T-helper 1 cell treated with Interleukin-12 subunit alpha and Interleukin-12 subunit beta and Interleukin-4 antibody, amounts not matched to agents 30 μg/mL and 1 μg/mL, for 36 hours (primary cell): ENCODE measurements at regions not wholly inside any gene's neighbourhood (a gene's known extent, or its start where the extent isn't known, plus 50 kb on each side); places are given as distances from the start of the nearest gene placed in this dataset.

Experiments used
- H3K27ac Mint-ChIP-seq: one replicate; pipeline ENCODE4 v1.8.0; 2021; ENCODE audit warnings: mild to moderate bottlenecking, mixed read lengths
- H3K27me3 Mint-ChIP-seq: one replicate; pipeline ENCODE4 v1.8.0; 2021; ENCODE audit warnings: low read depth, mixed read lengths
- H3K36me3 Mint-ChIP-seq: one replicate; pipeline ENCODE4 v1.8.0; 2021; ENCODE audit warnings: low read depth, mixed read lengths
- H3K4me1 Mint-ChIP-seq: one replicate; pipeline ENCODE4 v1.8.0; 2021; ENCODE audit warnings: low read depth, mixed read lengths
- H3K4me3 Mint-ChIP-seq: one replicate; pipeline ENCODE4 v1.8.0; 2021; ENCODE audit warnings: mild to moderate bottlenecking, moderate library complexity, mixed read lengths
- H3K9me3 Mint-ChIP-seq: one replicate; pipeline ENCODE4 v1.8.0; 2021; ENCODE audit warnings: mixed read lengths

DNA sequence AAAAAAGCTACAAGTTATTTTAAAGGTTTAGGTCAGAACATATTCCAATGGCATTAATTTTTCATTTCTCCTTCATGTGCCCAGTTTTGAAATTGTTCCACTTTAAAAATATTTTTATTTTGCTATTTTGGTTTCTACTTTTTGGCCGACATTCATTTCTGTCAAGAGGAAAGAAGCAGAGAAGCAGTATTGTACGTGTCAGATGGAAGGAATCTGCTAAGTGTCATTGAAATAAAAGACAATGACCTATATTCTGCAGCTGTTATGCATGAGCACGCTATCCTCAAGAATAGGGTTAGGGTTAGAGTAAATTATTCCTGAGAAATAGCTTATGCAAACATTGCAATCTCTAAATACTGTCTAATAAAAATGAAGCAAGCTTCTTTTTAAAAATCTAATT, 941.7 kb downstream of the TUSC7 start:
- Mint-ChIP-seq H3K9me3 (no peaks in the 10 kb centered on the region), H3K27ac (no peak overlapping the region), H3K27me3 (no peaks in the 10 kb centered on the region), H3K4me3 (no peak overlapping the region), H3K4me1 (no peaks in the 10 kb centered on the region), H3K36me3 (no peaks in the 10 kb centered on the region)

DNA sequence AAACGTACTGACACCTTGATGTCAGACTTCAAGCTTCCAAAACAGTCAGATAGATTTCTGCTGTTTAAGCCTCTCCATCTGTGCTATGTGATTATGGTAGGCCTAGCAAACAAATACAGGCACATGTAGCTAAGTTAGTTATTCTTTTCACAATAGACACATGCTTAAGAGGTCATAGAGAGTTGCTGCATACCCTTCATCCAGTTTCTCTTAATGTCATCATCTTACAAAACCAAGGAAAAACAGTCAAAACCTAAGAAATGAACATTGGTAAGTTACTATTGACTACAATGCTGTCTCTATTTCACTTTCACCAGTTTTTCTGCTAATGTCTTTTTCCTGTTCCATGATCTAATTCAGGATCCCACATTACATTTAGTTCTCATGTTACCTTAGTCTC, 946.8 kb downstream of the TUSC7 start:
- H3K4me3 Mint-ChIP-seq = no peak overlapping the region
- H3K27ac Mint-ChIP-seq = no peak overlapping the region

GRCh38 chr3:117657278-117657677, 947.7 kb downstream of the TUSC7 start:
- Mint-ChIP-seq H3K9me3 (no peaks in the 10 kb centered on the region), H3K36me3 (no peaks in the 10 kb centered on the region), H3K27ac (no peak overlapping the region), H3K4me3 (no peak overlapping the region), H3K27me3 (no peaks in the 10 kb centered on the region), H3K4me1 (no peaks in the 10 kb centered on the region)

More for the DNA sequence above, 946.8 kb downstream of the TUSC7 start:
- Mint-ChIP-seq H3K27me3 (no peaks in the 10 kb centered on the region), H3K4me1 (no peaks in the 10 kb centered on the region), H3K36me3 (no peaks in the 10 kb centered on the region), H3K9me3 (no peaks in the 10 kb centered on the region)

- Mint-ChIP-seq H3K27me3 (no peaks in the 10 kb centered on the region), H3K4me3 (no peak overlapping the region), H3K4me1 (no peaks in the 10 kb centered on the region), H3K36me3 (no peaks in the 10 kb centered on the region), H3K9me3 (no peaks in the 10 kb centered on the region), H3K27ac (no peak overlapping the region)
These were observed 951.6 kb downstream of the TUSC7 start for GRCh38 chr3:117660941-117661817.

GRCh38 chr3:117661818-117662095, 952.2 kb downstream of the TUSC7 start:
- H3K9me3 Mint-ChIP-seq = no peaks in the 10 kb centered on the region
- H3K36me3 Mint-ChIP-seq = no peaks in the 10 kb centered on the region
- H3K27ac Mint-ChIP-seq = no peak overlapping the region
- H3K4me1 Mint-ChIP-seq = no peaks in the 10 kb centered on the region
- H3K4me3 Mint-ChIP-seq = no peak overlapping the region
- no peaks in the 10 kb centered on the region for H3K27me3 Mint-ChIP-seq

DNA sequence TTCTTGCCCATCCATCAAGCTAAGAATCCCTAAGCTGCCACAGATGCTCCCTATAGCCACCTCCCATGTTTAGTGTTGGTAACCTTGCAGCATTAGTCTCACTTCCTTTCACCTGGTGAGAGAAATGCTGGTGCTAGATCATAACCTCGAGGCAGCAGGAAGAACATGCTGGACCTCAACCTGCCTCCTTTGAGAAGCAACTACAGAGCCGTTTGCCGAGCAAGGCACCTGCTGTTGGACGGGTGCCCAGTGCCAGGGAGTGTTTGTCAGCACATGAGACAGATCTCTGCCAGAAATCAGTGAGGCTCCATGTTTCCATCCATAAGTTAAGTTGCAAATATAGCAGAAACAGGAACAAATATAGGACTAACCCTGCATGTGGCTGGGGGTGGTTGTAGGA, 955.7 kb downstream of the TUSC7 start:
- Mint-ChIP-seq H3K9me3 (no peaks in the 10 kb centered on the region), H3K27me3 (no peaks in the 10 kb centered on the region), H3K4me3 (no peak overlapping the region), H3K4me1 (no peaks in the 10 kb centered on the region), H3K36me3 (no peaks in the 10 kb centered on the region), H3K27ac (no peak overlapping the region)

- Mint-ChIP-seq H3K4me1 (no peaks in the 10 kb centered on the region), H3K9me3 (no peaks in the 10 kb centered on the region)
These were observed 956.7 kb downstream of the TUSC7 start for GRCh38 chr3:117666325-117666724.

GRCh38 chr3:117666812-117667211, 957.2 kb downstream of the TUSC7 start:
- H3K36me3 Mint-ChIP-seq = no peaks in the 10 kb centered on the region
- no peaks in the 10 kb centered on the region for H3K9me3 Mint-ChIP-seq
- no peaks in the 10 kb centered on the region for H3K4me1 Mint-ChIP-seq
- H3K27me3 Mint-ChIP-seq = no peaks in the 10 kb centered on the region
- no peak overlapping the region for H3K27ac Mint-ChIP-seq
- H3K4me3 Mint-ChIP-seq = no peak overlapping the region

More at GRCh38 chr3:117666325-117666724, 956.7 kb downstream of the TUSC7 start:
- Mint-ChIP-seq H3K4me3 (no peak overlapping the region), H3K36me3 (no peaks in the 10 kb centered on the region), H3K27me3 (no peaks in the 10 kb centered on the region), H3K27ac (no peak overlapping the region)

DNA sequence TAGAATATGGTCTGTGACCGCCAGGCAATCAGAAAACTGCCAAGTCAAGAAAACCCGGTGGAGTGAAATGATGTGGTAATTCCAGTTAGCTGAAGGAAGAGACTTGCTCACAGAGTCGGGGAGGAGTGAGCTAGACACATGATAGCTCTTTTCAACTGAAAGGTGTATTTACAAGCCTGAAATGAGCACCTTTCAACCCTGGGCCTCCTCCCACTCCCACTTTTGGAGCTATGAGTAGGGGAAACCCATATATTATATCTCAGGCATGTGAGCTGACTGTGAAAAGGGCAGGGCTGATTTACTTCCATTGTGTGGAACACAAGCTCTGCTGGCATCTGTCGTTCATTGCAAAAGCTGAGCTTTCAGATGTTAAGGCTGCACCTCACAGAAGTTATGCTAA, 960.2 kb downstream of the TUSC7 start:
- Mint-ChIP-seq H3K4me3 (no peak overlapping the region), H3K9me3 (no peaks in the 10 kb centered on the region), H3K36me3 (no peaks in the 10 kb centered on the region), H3K27ac (no peak overlapping the region), H3K4me1 (no peaks in the 10 kb centered on the region), H3K27me3 (no peaks in the 10 kb centered on the region)

- no peaks in the 10 kb centered on the region for H3K36me3 Mint-ChIP-seq
- H3K9me3 Mint-ChIP-seq = no peaks in the 10 kb centered on the region
- no peaks in the 10 kb centered on the region for H3K27me3 Mint-ChIP-seq
- no peaks in the 10 kb centered on the region for H3K4me1 Mint-ChIP-seq
- H3K27ac Mint-ChIP-seq = no peak overlapping the region
- no peak overlapping the region for H3K4me3 Mint-ChIP-seq
These were observed 962.2 kb downstream of the TUSC7 start for GRCh38 chr3:117671722-117672318.

- Mint-ChIP-seq H3K9me3 (no peaks in the 10 kb centered on the region), H3K36me3 (no peaks in the 10 kb centered on the region), H3K4me3 (no peak overlapping the region)
These were observed 964.7 kb downstream of the TUSC7 start for GRCh38 chr3:117674321-117674720.

GRCh38 chr3:117681619-117682018, 972.0 kb downstream of the TUSC7 start:
- H3K4me1 Mint-ChIP-seq = no peaks in the 10 kb centered on the region
- H3K27me3 Mint-ChIP-seq = no peaks in the 10 kb centered on the region
- no peak overlapping the region for H3K27ac Mint-ChIP-seq

More at GRCh38 chr3:117674321-117674720, 964.7 kb downstream of the TUSC7 start:
- Mint-ChIP-seq H3K27ac (no peak overlapping the region), H3K27me3 (no peaks in the 10 kb centered on the region), H3K4me1 (no peaks in the 10 kb centered on the region)

DNA sequence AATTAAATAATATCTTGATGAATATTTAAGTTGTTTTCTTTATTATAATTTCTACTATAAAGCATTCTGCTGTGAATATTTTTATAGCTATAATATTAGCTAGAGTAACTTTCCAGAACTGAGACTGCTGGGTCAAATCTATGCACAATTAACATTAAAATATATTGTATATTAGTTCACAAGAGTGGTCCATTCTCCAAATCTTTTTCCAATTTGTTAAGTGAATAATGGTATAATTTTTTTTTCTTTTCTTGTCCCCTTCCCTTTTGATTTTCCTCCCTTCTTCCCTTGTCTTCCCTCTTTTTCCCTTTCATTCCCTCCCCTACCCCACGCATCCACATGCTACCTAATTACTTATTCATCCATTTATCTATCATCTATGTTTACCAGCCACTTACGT, 977.5 kb downstream of the TUSC7 start:
- Mint-ChIP-seq H3K4me3 (no peak overlapping the region), H3K4me1 (no peaks in the 10 kb centered on the region), H3K27ac (no peak overlapping the region), H3K36me3 (no peaks in the 10 kb centered on the region), H3K27me3 (no peaks in the 10 kb centered on the region), H3K9me3 (no peaks in the 10 kb centered on the region)

More at GRCh38 chr3:117681619-117682018, 972.0 kb downstream of the TUSC7 start:
- Mint-ChIP-seq H3K4me3 (no peak overlapping the region), H3K9me3 (no peaks in the 10 kb centered on the region), H3K36me3 (no peaks in the 10 kb centered on the region)

DNA sequence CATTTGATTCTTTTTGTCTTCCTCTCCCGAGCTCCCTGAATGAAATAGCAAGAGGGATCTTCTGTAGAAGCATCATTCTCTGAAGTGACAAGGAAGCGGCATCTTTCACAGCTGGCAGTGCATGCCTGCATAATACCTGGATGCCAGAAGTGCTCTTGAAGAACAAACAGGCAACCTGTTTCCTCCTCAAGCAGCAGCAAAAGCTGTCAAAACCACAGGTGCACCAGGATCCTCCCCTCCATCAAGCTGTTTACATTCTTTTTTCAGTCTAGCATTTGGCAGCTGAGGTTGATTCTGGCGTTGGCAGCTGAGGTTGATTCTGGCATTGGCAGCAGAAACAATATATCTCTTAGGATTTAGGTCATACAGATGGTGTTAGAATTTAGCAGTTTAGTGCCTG, 979.0 kb downstream of the TUSC7 start:
- H3K36me3 Mint-ChIP-seq = no peaks in the 10 kb centered on the region
- H3K4me3 Mint-ChIP-seq = no peak overlapping the region
- no peaks in the 10 kb centered on the region for H3K27me3 Mint-ChIP-seq
- no peaks in the 10 kb centered on the region for H3K9me3 Mint-ChIP-seq
- no peak overlapping the region for H3K27ac Mint-ChIP-seq
- no peaks in the 10 kb centered on the region for H3K4me1 Mint-ChIP-seq

GRCh38 chr3:117691526-117691925, 981.9 kb downstream of the TUSC7 start:
- H3K27ac Mint-ChIP-seq = no peak overlapping the region
- no peaks in the 10 kb centered on the region for H3K36me3 Mint-ChIP-seq
- no peak overlapping the region for H3K4me3 Mint-ChIP-seq
- H3K9me3 Mint-ChIP-seq = no peaks in the 10 kb centered on the region
- no peaks in the 10 kb centered on the region for H3K4me1 Mint-ChIP-seq
- H3K27me3 Mint-ChIP-seq = no peaks in the 10 kb centered on the region
